K562 (cell line): ENCODE measurements at regions not wholly inside any gene's neighbourhood (a gene's known extent, or its start where the extent isn't known, plus 50 kb on each side); places are given as distances from the start of the nearest gene placed in this dataset.

Experiments used
- ATAC-seq: fragments of 200-7000 bp; cut with Tn5 transposase; 3 replicates; pipeline ENCODE4 v1.9.1; 2020; ENCODE audit warnings: moderate library complexity
- BruUV-seq: library from RNA; stranded (reverse); fragments of 400-500 nt; replicated peaks from 2 replicates; lab custom pipeline; 2021; lab: Mats Ljungman, UMichigan
- CTCF ChIA-PET: fragments of 300-600 bp; formaldehyde crosslinking; extraction: SDS; loops from one replicate; lab custom pipeline; 2021; ENCODE audit warnings: low intra/inter-chr PET ratio; lab: Yijun Ruan, JAX
- POLR2A ChIA-PET: fragments of 300-600, 350-650 bp; sonication (Branson Sonifier 250); formaldehyde crosslinking; extraction: SDS; loops from one replicate; lab custom pipeline; 2021; ENCODE audit warnings: antibody characterized with exemption, inconsistent platforms; lab: Yijun Ruan, JAX
- DNase-seq, 4 experiments: peaks; one replicate each; pipeline versions ENCODE4 v3.0.0 to v3.0.0-alpha.2; 2011 to 2018; ENCODE audit warnings: low spot score in 3 of 4, mixed read lengths in 3 of 4; ENCODE audit errors: extremely low read depth in 1 of 4
- FAIRE-seq: peaks from 2 replicates; lab custom pipeline; 2011; peaks lifted over from hg19 to GRCh38; lab: Jason Lieb, UNC
- H2AFZ ChIP-seq: 2 replicates; pipeline ENCODE4 v1.6.0; 2011; ENCODE audit warnings: low read depth, low read length, control low read depth, inconsistent platforms
- H3K27ac ChIP-seq: fragments of 200-600 bp; 3 replicates; pipeline ENCODE4 v1.8.0; 2011; ENCODE audit warnings: low read depth, mild to moderate bottlenecking, control low read depth, inconsistent platforms, low read length, moderate library complexity, mixed read lengths; ENCODE audit errors: extremely low read depth
- H3K27me3 ChIP-seq, 2 experiments: fragments of 300-600 bp in 1 of 2; 2 replicates in 1 of 2; 3 replicates in 1 of 2; pipeline versions ENCODE4 v1.6.0 to v1.8.0; 2011; ENCODE audit warnings: inconsistent platforms in 2 of 2, low read length in 2 of 2, mild to moderate bottlenecking in 1 of 2, mixed read lengths in 1 of 2, moderate library complexity in 1 of 2; ENCODE audit not compliant: control insufficient read depth in 2 of 2, insufficient read depth in 2 of 2
- H3K36me3 ChIP-seq: fragments of 300-600 bp; 3 replicates; pipeline ENCODE4 v1.8.0; 2011; ENCODE audit warnings: mild to moderate bottlenecking, low read length, inconsistent platforms; ENCODE audit not compliant: control insufficient read depth, insufficient read depth
- H3K4me1 ChIP-seq, 2 experiments: fragments of 200-600 bp in 1 of 2; replicated peaks in 1 of 2; 2 replicates in 1 of 2; 3 replicates in 1 of 2; pipeline versions ENCODE4 v1.5.1 to v1.8.0; 2011; ENCODE audit warnings: inconsistent platforms in 2 of 2, low read length in 2 of 2, mild to moderate bottlenecking in 1 of 2, mixed read lengths in 1 of 2, moderate library complexity in 1 of 2; ENCODE audit not compliant: control insufficient read depth in 2 of 2, insufficient read depth in 2 of 2
- H3K4me2 ChIP-seq: 2 replicates; pipeline ENCODE4 v1.6.1; 2011; ENCODE audit warnings: low read length, control low read depth, inconsistent platforms, mixed read lengths; ENCODE audit not compliant: insufficient read depth
- H3K4me3 ChIP-seq: fragments of 200-600 bp; sonication (generic), shearing (Covaris generic); 2 replicates; pipeline ENCODE4 v1.5.1; 2016; ENCODE audit warnings: control low read depth, inconsistent platforms
- H3K79me2 ChIP-seq: fragments of 200-600 bp; 3 replicates; pipeline ENCODE4 v1.8.0; 2011; ENCODE audit warnings: low read length, inconsistent platforms; ENCODE audit not compliant: control insufficient read depth, insufficient read depth
- H3K9ac ChIP-seq, 2 experiments: 2 replicates each; pipeline versions ENCODE4 v1.6.0 to v1.6.1; 2011; ENCODE audit warnings: low read depth in 2 of 2, low read length in 2 of 2, control low read depth in 1 of 2, inconsistent platforms in 1 of 2, mild to moderate bottlenecking in 1 of 2, mixed read lengths in 1 of 2; ENCODE audit not compliant: insufficient read depth in 1 of 2
- H3K9me1 ChIP-seq: one replicate; pipeline ENCODE4 v1.6.0; 2011; ENCODE audit warnings: inconsistent platforms, mild to moderate bottlenecking, low read length, moderate library complexity; ENCODE audit not compliant: control insufficient read depth, insufficient read depth
- H3K9me3 ChIP-seq: replicated peaks from 2 replicates; pipeline ENCODE4 v1.5.1; 2011; ENCODE audit warnings: low read depth, low read length, inconsistent platforms; ENCODE audit not compliant: control insufficient read depth, insufficient read depth
- H4K20me1 ChIP-seq: replicated peaks from 2 replicates; pipeline ENCODE4 v1.6.1; 2011; ENCODE audit warnings: low read length, inconsistent platforms, mixed read lengths; ENCODE audit not compliant: control insufficient read depth, insufficient read depth
- ATF1 ChIP-seq, 2 experiments: fragments of 450-650 bp in 1 of 2; IDR thresholded peaks; 2 replicates each; pipeline ENCODE4 v1.6.1; 2016; ENCODE audit warnings: missing compliant biosample characterization in 1 of 2, missing genetic modification characterization in 1 of 2
- BDP1 ChIP-seq: IDR thresholded peaks from 3 replicates; pipeline ENCODE4 v1.6.1; 2011; ENCODE audit not compliant: insufficient read length, insufficient read depth
- BRF1 ChIP-seq: IDR thresholded peaks from 3 replicates; pipeline ENCODE4 v1.6.1; 2011; ENCODE audit warnings: borderline replicate concordance, mild to moderate bottlenecking; ENCODE audit not compliant: insufficient read length; ENCODE audit errors: extremely low read depth
- CEBPG ChIP-seq, 3 experiments: fragments of 200-800 bp in 1 of 3; sonication (Bioruptor generic) in 1 of 3; sonication (generic) in 1 of 3; formaldehyde crosslinking in 1 of 3; IDR thresholded peaks in 2 of 3; conservative IDR thresholded peaks in 1 of 3; 2 replicates each; pipeline versions ENCODE4 v1.6.1 to v1.8.0; 2016 to 2022; ENCODE audit warnings: missing compliant biosample characterization in 2 of 3, missing genetic modification characterization in 2 of 3, mild to moderate bottlenecking in 1 of 3, missing genetic modification reagents in 1 of 3
- GATAD2A ChIP-seq: fragments of 450-650 bp; IDR thresholded peaks from 2 replicates; pipeline ENCODE4 v1.6.1; 2017
- HOMEZ ChIP-seq: fragments of 250-450 bp; sonication (Bioruptor Pico); IDR thresholded peaks from 2 replicates; pipeline ENCODE4 v1.4.0; 2020; ENCODE audit warnings: mild to moderate bottlenecking, moderate library complexity
- IRF2 ChIP-seq: sonication (generic); formaldehyde crosslinking; IDR thresholded peaks from 2 replicates; pipeline ENCODE4 v1.8.1; 2022; ENCODE audit warnings: mild to moderate bottlenecking, missing genetic modification reagents
- MLX ChIP-seq, 2 experiments: fragments of 450-650 bp in 1 of 2; sonication (generic) in 1 of 2; formaldehyde crosslinking; conservative IDR thresholded peaks; 2 replicates each; pipeline versions ENCODE4 v1.4.0 to v1.8.1; 2020 to 2022; ENCODE audit warnings: mild to moderate bottlenecking in 1 of 2, missing genetic modification reagents in 1 of 2
- NFYB ChIP-seq: IDR thresholded peaks from 2 replicates; pipeline ENCODE4 v1.6.1; 2011; ENCODE audit warnings: mild to moderate bottlenecking, moderate library complexity; ENCODE audit not compliant: insufficient read length; ENCODE audit errors: extremely low read depth
- RAD51 ChIP-seq: fragments of 450-650 bp; IDR thresholded peaks from 2 replicates; pipeline ENCODE4 v1.7.1; 2016; ENCODE audit warnings: low read depth, mild to moderate bottlenecking, borderline replicate concordance
- RFX7 ChIP-seq: fragments of 250-450 bp; sonication (Bioruptor Pico); IDR thresholded peaks from 2 replicates; pipeline ENCODE4 v1.5.1; 2021; ENCODE audit warnings: mild to moderate bottlenecking
- SRSF3 ChIP-seq: fragments of 200-400 bp; formaldehyde crosslinking; IDR thresholded peaks from 2 replicates; pipeline ENCODE4 v1.6.1; 2016; ENCODE audit warnings: mild to moderate bottlenecking, low read length, moderate library complexity; ENCODE audit not compliant: insufficient read depth
- TCF7L2 ChIP-seq: fragments of 150-350 bp; IDR thresholded peaks from 2 replicates; pipeline ENCODE4 v1.6.1; 2016; ENCODE audit warnings: low read depth, mild to moderate bottlenecking, low read length, moderate library complexity
- ZBTB34 ChIP-seq: fragments of 250-450 bp; sonication (Bioruptor Pico); IDR thresholded peaks from 2 replicates; pipeline ENCODE4 v1.8.0; 2021; ENCODE audit warnings: mild to moderate bottlenecking, moderate library complexity
- ZNF561 ChIP-seq: fragments of 450-650 bp; formaldehyde crosslinking; conservative IDR thresholded peaks from 2 replicates; pipeline ENCODE4 v1.4.0; 2020; ENCODE audit warnings: mild to moderate bottlenecking, moderate library complexity
- WGBS: fragments of 100-300 bp; shearing (Covaris generic); methylation state at CpG from one replicate; pipeline ENCODE4 v1.1.6; 2016; ENCODE audit warnings: low coverage, mixed read lengths; ENCODE audit not compliant: insufficient coverage; ENCODE audit errors: missing lambda C conversion rate; 5-methylcytosine and 5-hydroxymethylcytosine counted together
- in situ Hi-C: fragments of 300-500 bp; cut with MboI; formaldehyde crosslinking; loops from 4 replicates; pipeline ENCODE4 v1.15.0; 2018; ENCODE audit warnings: inconsistent platforms, mixed read lengths
- intact Hi-C: fragments of 100-400 bp; cut with micrococcal nuclease; formaldehyde crosslinking; loops from 2 replicates; pipeline ENCODE4 v1.14.2; 2022

GRCh38 chr12:84696281-84696680 lies 216.3 kb downstream of the SLC6A15 start:
- no TSS peak for BruUV-seq
- DNase-seq (no peak), ATAC-seq (no peak), FAIRE-seq (no peak)
- no peak overlapping the region for H2AFZ ChIP-seq
- H4K20me1 ChIP-seq, result no peaks in the 10 kb centered on the region
- WGBS, result 0% methylated on average over 2 of the region's 2 CpGs
- H3K4me3 ChIP-seq, result no peak overlapping the region
- ChIA-PET CTCF (no interaction called here), POLR2A (no interaction called here)
- H3K36me3 ChIP-seq, result no peaks in the 10 kb centered on the region
- no peaks in the 10 kb centered on the region for H3K27me3 ChIP-seq
- intact Hi-C loops (no loop called here), in situ Hi-C loops (no loop called here)
- H3K9me1 ChIP-seq, result no peaks in the 10 kb centered on the region
- TF ChIP-seq RAD51 (no peak), BRF1 (no peak), RFX7 (no peak), TCF7L2 (no peak), ATF1 (CRISPR knock-in tag; IDR thresholded peaks at IDR 0.05) (no peak), ATF1 (tag; IDR thresholded peaks at IDR 0.05) (no peak), CEBPG (CRISPR knock-in tag; IDR thresholded peaks at IDR 0.05) (no peak), CEBPG (tag; conservative IDR thresholded peaks at IDR 0.05 in 1 of 2, IDR thresholded peaks at IDR 0.05 in 1 of 2) (no peak), GATAD2A (no peak), BDP1 (no peak), IRF2 (CRISPR knock-in tag) (no peak), HOMEZ (CRISPR knock-in tag) (no peak), ZBTB34 (CRISPR knock-in tag) (no peak), ZNF561 (CRISPR knock-in tag) (no peak), NFYB (no peak), SRSF3 (no peak), MLX (CRISPR knock-in tag; conservative IDR thresholded peaks at IDR 0.05) (no peak)
- no peaks in the 10 kb centered on the region for H3K4me1 ChIP-seq
- no peaks in the 10 kb centered on the region for H3K9me3 ChIP-seq
- H3K27ac ChIP-seq, result no peak overlapping the region
- no peak overlapping the region for H3K9ac ChIP-seq
- H3K79me2 ChIP-seq, result no peaks in the 10 kb centered on the region
- H3K4me2 ChIP-seq, result no peak overlapping the region
